ENCODE measurements at regions not wholly inside any gene's neighbourhood (a gene's known extent, or its start where the extent isn't known, plus 50 kb on each side); places are given as distances from the start of the nearest gene placed in this dataset.

DNA sequence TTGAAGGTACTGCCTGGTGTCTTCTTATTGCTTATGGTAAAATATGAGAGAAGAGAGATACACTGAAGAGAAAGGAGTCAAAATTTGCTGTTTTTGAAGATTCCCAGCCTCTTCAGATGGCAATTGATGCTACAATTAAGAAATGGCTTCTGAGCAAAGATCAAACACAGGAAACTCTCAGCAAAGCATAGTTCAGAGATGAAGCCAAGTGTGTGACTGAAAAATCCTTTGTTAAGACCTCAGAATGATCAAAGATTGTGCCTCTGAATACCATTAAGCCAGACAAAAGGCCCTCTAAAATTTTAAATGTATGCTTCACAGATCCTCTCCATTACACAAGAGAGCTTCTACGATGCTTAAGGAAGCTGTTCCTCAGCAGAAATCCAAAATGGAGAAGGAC, 216.3 kb downstream of the UXS1 start:
- TF ChIP-seq, protein P1, sequence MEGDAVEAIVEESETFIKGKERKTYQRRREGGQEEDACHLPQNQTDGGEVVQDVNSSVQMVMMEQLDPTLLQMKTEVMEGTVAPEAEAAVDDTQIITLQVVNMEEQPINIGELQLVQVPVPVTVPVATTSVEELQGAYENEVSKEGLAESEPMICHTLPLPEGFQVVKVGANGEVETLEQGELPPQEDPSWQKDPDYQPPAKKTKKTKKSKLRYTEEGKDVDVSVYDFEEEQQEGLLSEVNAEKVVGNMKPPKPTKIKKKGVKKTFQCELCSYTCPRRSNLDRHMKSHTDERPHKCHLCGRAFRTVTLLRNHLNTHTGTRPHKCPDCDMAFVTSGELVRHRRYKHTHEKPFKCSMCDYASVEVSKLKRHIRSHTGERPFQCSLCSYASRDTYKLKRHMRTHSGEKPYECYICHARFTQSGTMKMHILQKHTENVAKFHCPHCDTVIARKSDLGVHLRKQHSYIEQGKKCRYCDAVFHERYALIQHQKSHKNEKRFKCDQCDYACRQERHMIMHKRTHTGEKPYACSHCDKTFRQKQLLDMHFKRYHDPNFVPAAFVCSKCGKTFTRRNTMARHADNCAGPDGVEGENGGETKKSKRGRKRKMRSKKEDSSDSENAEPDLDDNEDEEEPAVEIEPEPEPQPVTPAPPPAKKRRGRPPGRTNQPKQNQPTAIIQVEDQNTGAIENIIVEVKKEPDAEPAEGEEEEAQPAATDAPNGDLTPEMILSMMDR (IDR thresholded peaks at IDR 0.05): no peak
- intact Hi-C loops (cut with DNase I, micrococcal nuclease): no loop called here
- Histone ChIP-seq H3K9me3 (peaks cover 6% of the 10 kb centered on the region), H3K4me1 (ENCODE audit: low read depth) (no peaks in the 10 kb centered on the region), H3K4me3 (no peak overlapping the region), H3K36me3 (ENCODE audit: low read depth) (no peaks in the 10 kb centered on the region)
- ATAC-seq: no peak
- no peak for DNase-seq

DNA sequence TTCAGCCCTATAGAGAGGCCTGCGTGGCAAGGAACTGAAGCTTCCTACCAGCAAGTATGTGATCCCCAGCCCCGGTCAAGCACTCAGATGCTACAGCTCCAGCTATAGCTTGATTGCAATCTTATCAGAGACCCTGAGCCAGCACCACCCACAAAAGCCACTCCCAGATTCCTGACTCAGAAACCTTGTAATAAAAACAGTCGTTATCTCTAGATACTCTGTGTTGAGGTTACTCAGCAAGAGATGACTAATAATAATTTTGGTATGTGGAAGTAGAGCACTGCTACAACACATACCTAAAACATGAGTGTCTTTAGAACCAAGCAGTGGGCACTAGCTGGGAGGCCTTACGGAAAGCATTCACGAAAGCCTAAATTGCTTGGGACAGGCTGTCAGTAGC, 216.9 kb downstream of the UXS1 start:
- no peak overlapping the region for H3K4me3 ChIP-seq
- ATAC-seq: no peak
- H3K9me3 ChIP-seq: peaks cover 6% of the 10 kb centered on the region
- intact Hi-C loops (cut with DNase I, micrococcal nuclease): no loop called here
- H3K4me1 ChIP-seq (ENCODE audit: low read depth): no peaks in the 10 kb centered on the region
- H3K36me3 ChIP-seq (ENCODE audit: low read depth): no peaks in the 10 kb centered on the region
- TF ChIP-seq, protein P1 (IDR thresholded peaks at IDR 0.05): no peak
- no peak for DNase-seq

- TF ChIP-seq, protein P1 (IDR thresholded peaks at IDR 0.05): no peak
- Histone ChIP-seq H3K4me3 (no peak overlapping the region), H3K36me3 (ENCODE audit: low read depth) (no peaks in the 10 kb centered on the region), H3K4me1 (ENCODE audit: low read depth) (no peaks in the 10 kb centered on the region), H3K9me3 (peaks cover 6% of the 10 kb centered on the region)
- DNase-seq: no peak
- intact Hi-C loops (cut with DNase I, micrococcal nuclease): no loop called here
- no peak for ATAC-seq
These were observed 219.3 kb downstream of the UXS1 start for GRCh38 chr2:105974812-105975211.

DNA sequence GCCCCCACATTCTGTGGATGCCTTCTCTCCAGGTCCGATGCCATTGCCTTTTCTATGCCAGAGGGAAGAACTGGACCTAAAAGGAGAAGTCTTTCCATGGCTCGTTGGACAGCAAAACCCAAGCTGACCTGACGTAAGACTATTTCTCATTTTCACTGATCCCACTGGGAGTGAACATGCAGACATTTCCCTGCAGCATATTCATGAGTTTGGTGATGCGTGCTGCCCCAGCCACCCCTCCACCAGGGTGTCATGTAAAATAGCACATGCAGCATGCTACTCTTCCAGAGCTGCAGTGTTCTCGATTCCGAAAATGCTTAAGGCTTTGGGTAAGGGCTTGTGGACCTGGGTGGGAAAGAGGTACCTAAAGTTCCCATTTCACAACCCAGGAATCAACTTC, 221.2 kb downstream of the UXS1 start:
- intact Hi-C loops (cut with DNase I, micrococcal nuclease): no loop called here
- Histone ChIP-seq H3K9me3 (no peaks in the 10 kb centered on the region), H3K4me3 (no peak overlapping the region), H3K4me1 (ENCODE audit: low read depth) (no peaks in the 10 kb centered on the region), H3K36me3 (ENCODE audit: low read depth) (no peaks in the 10 kb centered on the region)
- ATAC-seq: no peak
- DNase-seq: no peak
- TF ChIP-seq, protein P1 (IDR thresholded peaks at IDR 0.05): no peak

DNA sequence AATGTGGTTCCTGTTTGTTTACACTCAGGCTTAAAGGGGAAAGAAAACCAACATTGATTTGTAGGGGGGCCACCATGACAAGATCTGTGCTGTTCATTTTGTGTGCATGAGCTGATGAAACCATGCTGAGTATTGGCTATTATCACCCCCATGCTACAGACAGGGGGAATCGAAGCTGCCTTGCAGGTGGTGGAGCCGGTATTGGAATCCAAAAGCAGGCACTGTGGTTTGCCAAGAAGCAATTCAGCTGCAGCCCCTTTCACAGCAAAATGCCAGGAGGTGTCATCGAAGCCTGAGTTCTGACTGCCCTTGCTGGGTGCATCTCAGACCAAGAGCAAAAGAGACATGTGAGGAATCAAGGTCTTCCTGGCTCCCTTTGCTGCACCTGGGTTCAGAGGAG, 221.9 kb downstream of the UXS1 start:
- no peak for DNase-seq
- no peak for ATAC-seq
- Histone ChIP-seq H3K4me1 (ENCODE audit: low read depth) (no peaks in the 10 kb centered on the region), H3K9me3 (no peaks in the 10 kb centered on the region), H3K4me3 (no peak overlapping the region), H3K36me3 (ENCODE audit: low read depth) (no peaks in the 10 kb centered on the region)
- intact Hi-C loops (cut with DNase I, micrococcal nuclease): no loop called here
- TF ChIP-seq, protein P1 (IDR thresholded peaks at IDR 0.05): no peak

DNA sequence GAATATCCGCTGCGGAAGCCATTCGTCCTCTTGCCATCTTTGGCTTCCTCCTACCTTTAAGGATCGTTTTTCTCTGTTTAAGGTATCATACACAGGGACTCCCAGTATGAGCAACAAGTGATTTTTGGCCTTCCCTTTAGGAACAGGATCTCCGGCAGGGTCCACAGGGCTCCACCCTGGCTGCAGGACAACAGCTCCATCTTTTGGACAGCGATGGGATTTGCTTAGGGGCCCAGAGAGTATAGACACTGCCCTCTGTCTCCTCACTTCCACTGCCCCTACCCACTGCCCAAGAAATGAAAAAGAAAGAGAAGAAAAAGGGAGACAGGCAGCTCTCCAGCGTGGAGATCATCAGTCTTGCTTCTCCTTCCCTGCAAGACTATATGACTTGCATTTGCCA, 224.5 kb downstream of the UXS1 start:
- DNase-seq (no peak), ATAC-seq (no peak)
- Histone ChIP-seq H3K36me3 (ENCODE audit: low read depth) (no peaks in the 10 kb centered on the region), H3K4me1 (ENCODE audit: low read depth) (no peaks in the 10 kb centered on the region), H3K9me3 (no peaks in the 10 kb centered on the region), H3K4me3 (no peak overlapping the region)
- TF ChIP-seq, protein P1 (IDR thresholded peaks at IDR 0.05): no peak
- intact Hi-C loops (cut with DNase I, micrococcal nuclease): no loop called here
